HG02884 (cell line): ENCODE measurements at regions not wholly inside any gene's neighbourhood (a gene's known extent, or its start where the extent isn't known, plus 50 kb on each side); places are given as distances from the start of the nearest gene placed in this dataset.
"Not testable (repeated sequence)": the region's sequence is repeated elsewhere in the genome, so short reads cannot be mapped to it uniquely, and the experiment has no call there.

Source experiments
- ATAC-seq: cut with Tn5 transposase; IDR thresholded peaks from one replicate; pipeline ENCODE4 v1.9.1; 2021; ENCODE audit warnings: mild to moderate bottlenecking, moderate library complexity; ENCODE audit not compliant: unreplicated experiment

- ATAC-seq = no peak
Observed at GRCh38 chr1:115456441-115456961, 118.5 kb upstream of the NGF start.

GRCh38 chr1:115454837-115455511, 116.9 kb upstream of the NGF start:
- ATAC-seq = no peak

DNA sequence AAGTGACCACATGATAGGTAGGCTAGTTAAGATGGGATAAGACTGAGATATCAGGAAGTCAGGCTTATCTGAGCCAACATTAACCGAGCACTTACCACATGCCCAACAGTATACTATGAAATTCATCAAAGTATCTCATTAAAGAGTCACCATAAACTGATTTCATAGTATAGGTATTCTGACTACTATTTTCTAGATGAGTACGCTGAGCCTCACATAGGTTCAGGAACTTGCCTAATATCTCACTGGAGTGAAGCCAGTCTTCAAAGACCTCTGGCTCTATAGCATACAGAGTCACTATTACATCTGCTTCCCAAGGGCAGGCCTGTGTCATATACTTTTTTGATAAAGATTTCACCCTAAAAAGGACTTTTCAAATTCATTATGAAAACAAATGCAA, 115.6 kb upstream of the NGF start:
- no peak for ATAC-seq

DNA sequence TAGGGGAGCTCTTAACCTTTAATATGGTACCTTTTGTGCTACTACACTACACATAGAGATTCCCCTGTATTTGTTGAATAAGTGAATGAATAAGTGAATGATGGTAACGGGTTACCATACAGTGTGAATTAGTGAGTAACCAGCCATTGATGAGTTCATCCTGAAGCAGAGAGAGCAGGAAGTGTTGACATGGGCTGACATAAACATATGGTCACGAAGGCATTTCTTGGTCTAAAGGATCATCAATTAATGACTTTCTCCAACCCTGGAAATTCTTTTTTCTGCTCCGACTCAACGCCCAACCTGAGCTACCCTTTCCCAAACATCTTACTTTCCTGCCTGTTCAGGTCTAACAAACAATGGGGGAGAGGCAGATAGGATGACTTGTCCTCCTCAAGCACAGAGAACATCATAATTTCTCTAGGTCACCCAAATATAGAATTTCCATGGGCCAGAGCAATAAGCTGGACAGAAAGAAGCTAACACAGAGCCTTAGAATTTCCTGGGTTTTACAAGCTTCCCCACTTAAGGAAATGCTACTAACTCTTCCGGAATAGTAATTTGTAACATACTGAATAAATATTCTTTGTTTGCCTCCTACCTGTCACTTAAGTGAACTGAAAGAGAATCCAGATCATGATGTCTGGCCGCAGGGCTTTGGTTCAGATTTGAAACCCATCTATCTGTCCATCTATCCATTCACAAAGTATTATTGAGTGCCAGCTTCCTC, 114.7 kb upstream of the NGF start:
- no peak for ATAC-seq

GRCh38 chr1:115450501-115451040, 112.5 kb upstream of the NGF start:
- no peak for ATAC-seq

- ATAC-seq = no peak
Observed at GRCh38 chr1:115448282-115449044, 110.4 kb upstream of the NGF start.

DNA sequence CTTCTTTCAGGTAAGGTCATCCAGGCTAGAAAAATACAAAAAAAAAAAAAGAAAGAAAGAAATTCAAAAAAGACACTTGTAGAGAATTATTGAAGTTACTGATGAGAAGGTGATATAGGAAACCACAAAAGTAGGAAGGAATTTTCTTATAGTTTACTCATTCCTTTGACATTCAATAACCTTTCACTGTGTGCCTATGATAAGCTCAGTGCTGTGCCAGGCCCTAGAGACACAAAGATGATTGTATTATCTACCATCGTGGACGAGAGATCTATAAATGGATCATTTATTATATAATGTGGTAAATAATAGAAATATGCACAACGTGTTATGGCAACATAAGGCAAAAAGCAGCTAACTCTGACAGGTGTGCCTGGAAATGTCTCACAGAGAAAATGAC, 109.6 kb upstream of the NGF start:
- ATAC-seq = no peak

GRCh38 chr1:115445090-115445489, 107.0 kb upstream of the NGF start:
- no peak for ATAC-seq

GRCh38 chr1:115440733-115441132, 102.7 kb upstream of the NGF start:
- no peak for ATAC-seq

DNA sequence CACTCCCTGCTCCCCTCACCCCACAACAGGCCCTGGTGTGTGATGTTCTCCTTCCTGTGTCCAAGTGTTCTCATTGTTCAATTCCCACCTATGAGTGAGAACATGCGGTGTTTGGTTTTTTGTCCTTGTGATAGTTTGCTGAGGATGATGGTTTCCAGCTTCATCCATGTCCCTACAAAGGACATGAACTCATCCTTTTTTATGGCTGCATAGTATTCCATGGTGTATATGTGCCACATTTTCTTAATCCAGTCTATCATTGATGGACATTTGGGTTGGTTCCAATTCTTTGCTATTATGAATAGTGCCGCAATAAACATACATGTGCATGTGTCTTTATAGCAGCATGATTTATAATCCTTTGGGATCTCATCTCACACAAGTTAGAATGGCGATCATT, 101.5 kb upstream of the NGF start:
- ATAC-seq = not testable (repeated sequence)

DNA sequence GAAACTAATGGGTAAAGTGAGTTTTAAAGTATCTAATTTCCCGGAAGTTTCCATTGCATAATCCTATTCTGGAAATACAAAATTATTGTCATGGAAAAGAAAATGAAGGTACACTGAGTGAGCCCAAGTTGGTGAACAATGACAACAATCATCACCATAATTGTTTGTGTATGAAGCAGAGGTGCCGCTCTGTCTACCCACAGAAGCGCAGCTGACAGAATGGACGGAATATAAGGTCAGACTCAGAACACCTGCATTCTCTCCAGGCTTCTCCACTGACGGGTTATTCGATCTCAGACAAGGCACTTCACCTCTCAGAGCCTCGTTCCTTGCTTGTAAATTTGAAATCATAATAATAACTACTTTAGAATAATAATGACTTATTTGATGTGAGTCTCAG, 99.1 kb upstream of the NGF start:
- ATAC-seq = no peak

GRCh38 chr1:115436596-115436995, 98.5 kb upstream of the NGF start:
- ATAC-seq = no peak

- no peak for ATAC-seq
Observed at GRCh38 chr1:115433483-115433882, 95.4 kb upstream of the NGF start.

- no peak for ATAC-seq
Observed at GRCh38 chr1:115432061-115432460, 94.0 kb upstream of the NGF start.

GRCh38 chr1:115430441-115431158, 92.6 kb upstream of the NGF start:
- ATAC-seq = no peak

DNA sequence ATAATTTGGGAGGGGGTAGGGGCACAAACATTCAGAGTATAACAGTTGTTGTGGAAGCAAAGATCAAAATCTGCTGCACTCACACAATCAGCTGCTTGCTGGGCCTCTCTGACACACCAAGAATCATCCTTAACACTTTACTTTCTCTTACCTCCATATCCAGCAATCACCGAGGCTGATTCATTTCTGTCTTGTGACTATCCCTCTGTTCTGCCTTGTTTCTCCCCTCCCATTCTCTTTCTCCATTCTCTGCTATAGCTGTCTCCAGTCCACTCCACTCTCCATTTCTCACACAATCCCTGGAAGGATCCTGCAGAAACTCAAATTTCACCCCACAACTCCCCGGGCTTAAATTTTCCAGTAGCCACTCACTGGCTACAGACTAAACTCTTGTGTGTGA, 91.8 kb upstream of the NGF start:
- ATAC-seq = no peak

- no peak for ATAC-seq
Observed at GRCh38 chr1:115429241-115429640, 91.2 kb upstream of the NGF start.

DNA sequence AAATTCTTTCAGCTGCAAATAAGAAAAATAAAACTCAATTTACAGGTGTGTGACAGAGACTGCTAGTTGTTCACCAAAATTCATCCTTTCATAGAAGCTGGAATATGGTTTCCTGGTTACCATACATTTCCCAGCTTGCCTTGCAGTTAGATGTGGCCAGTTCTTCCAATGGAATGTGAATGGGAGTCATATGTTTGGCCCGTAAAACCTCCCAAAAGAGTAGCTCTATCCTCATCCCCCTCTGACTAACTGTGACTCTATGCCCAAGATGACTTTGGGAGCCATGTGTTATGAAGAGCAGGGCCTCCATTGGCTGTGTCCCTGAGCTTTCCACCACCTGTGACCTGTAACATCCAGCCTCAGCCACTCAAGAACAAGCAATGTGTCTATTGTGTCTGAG, 90.6 kb upstream of the NGF start:
- no peak for ATAC-seq

GRCh38 chr1:115428256-115428655, 90.2 kb upstream of the NGF start:
- ATAC-seq = no peak

DNA sequence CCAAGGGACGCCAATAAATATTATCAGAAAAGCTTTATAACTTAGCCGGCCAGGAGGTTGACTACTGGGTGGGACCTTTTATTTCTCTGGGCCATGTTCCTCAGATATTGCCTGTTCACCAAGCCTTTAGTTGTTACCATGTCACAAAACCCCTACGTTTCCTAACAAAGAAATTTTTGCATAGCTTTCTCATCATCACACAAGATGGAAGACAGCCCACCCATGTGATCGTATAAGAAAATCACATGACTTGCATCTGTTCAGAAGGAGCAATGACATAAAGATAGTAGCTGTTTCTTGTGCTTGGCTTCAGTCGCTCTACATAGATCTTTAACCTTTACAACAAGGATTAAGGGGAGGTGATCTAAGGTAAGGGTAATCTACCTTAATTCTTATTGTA, 88.9 kb upstream of the NGF start:
- no peak for ATAC-seq

DNA sequence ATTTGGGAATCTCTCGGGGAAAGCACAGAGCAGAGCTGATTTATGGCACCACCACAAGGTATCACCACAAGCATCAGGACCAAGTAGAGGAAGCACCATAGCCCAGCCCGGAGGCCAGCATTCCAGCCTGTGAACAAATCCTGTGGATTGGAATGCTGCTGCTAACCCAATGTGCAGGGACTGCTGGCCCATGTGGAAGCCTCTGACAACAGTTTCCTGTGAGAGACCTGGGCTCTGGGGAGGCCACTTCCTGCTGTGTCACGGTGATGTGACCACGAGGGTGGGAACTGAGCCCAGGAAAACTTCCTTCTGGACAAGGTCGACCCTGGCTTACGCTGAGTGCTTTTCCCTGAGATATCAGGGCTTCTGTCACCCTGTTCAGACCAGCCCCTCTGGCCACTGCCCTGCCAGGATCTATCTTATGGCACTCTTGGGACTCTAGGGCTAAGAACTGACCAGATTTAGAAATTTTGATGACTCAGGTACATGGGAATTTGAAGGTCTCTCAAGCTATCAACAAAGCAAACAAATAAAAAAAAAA, 88.3 kb upstream of the NGF start:
- no peak for ATAC-seq
